Fibroblast of mammary gland (primary cell): ENCODE measurements at regions not wholly inside any gene's neighbourhood (a gene's known extent, or its start where the extent isn't known, plus 50 kb on each side); places are given as distances from the start of the nearest gene placed in this dataset.

Experiments
- DNase-seq: peaks from one replicate; pipeline ENCODE4 v3.0.0-alpha.2; 2010; ENCODE audit warnings: low read depth
- H3K4me3 ChIP-seq: 2 replicates; pipeline ENCODE4 v1.5.1; 2011; ENCODE audit warnings: low read depth, mild to moderate bottlenecking, low read length, moderate library complexity; ENCODE audit not compliant: control insufficient read depth
- TF ChIP-seq, protein P1 (sequence below): conservative IDR thresholded peaks from 2 replicates; pipeline ENCODE4 v1.5.1; 2011; ENCODE audit warnings: low read depth, low read length, inconsistent platforms; ENCODE audit not compliant: control insufficient read depth, insufficient read depth

DNA sequence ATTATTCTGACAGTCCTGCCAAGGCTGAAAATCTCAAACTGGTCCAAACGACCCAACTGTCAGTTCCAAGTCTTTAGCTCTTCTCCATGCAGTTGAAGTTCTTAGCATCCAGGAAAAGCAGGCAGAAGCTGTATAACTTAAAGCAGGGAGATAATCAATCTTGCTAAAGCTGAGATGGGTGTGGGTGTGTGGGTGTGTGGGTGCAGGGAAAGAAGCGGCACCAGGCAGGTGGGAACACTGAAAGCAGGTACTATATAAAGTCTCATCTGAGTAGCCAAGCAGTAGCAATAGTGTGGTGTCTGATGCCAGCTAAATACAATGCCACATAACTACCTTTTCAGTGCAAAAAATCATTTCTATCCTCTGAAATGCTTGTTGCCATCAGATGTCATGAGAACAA, 69.7 kb upstream of the EGFL6 start:
- no peak for DNase-seq
- TF ChIP-seq, protein P1, sequence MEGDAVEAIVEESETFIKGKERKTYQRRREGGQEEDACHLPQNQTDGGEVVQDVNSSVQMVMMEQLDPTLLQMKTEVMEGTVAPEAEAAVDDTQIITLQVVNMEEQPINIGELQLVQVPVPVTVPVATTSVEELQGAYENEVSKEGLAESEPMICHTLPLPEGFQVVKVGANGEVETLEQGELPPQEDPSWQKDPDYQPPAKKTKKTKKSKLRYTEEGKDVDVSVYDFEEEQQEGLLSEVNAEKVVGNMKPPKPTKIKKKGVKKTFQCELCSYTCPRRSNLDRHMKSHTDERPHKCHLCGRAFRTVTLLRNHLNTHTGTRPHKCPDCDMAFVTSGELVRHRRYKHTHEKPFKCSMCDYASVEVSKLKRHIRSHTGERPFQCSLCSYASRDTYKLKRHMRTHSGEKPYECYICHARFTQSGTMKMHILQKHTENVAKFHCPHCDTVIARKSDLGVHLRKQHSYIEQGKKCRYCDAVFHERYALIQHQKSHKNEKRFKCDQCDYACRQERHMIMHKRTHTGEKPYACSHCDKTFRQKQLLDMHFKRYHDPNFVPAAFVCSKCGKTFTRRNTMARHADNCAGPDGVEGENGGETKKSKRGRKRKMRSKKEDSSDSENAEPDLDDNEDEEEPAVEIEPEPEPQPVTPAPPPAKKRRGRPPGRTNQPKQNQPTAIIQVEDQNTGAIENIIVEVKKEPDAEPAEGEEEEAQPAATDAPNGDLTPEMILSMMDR, result no peak
- H3K4me3 ChIP-seq, result no peak overlapping the region

DNA sequence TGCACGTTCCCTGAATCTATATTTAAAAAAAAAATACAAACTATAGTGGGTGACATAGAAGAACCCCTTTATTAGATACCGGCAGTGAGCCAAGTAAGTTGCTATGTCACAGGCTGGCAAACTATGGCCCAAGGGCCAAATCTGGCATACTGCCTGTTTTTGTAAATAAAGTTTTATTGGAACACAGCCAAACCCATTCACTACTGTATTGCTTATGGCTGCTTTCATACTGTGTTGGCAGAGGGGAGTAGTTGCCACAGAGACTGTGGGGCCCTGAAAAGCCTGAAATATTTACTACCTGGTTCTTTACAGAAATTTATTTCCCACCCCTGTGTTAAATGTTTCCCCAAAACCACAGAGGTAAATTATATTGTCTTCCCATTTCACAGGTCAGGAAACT, 71.2 kb upstream of the EGFL6 start:
- H3K4me3 ChIP-seq, result no peak overlapping the region
- no peak for DNase-seq
- TF ChIP-seq, protein P1, result no peak

DNA sequence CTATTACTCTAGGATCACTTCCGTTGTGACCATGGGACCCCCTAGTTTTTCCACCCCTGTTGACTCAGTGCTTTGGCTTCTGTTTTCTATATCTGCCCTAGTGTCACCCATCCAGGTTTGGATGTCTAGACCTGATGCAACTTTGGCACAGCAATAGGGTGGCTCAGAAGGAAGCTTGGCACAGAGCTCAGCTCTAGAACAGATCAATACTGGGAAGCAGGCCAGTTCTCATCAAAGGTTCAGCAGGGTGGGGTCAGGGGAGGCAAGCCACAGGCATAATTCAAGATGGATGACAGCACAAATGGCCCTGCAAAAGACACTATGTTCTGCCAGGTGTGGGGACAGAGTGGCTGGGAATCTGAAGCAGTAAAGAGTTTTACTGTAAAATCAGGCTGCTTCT, 74.2 kb upstream of the EGFL6 start:
- no peak overlapping the region for H3K4me3 ChIP-seq
- peak; percentile 26 for DNase-seq
- TF ChIP-seq, protein P1, result no peak

DNA sequence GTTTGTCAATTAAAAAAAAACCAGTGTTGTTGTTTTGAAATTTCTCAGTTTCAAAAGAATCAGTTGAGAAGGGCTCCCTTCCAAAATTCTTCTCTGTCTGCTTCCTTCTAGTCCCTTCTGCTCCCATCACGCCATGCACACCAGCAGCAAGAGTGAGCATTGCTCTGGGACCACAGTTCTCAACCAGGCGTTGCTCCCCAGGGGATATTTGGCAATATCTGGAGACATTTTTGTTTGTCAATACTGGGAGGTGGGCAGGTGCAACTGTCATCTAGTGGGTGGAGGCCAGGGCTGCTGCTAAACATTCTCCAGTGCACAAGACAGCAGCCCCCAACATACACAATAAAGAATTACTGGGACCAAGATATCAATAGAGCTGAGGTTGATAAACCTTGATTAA, 74.8 kb upstream of the EGFL6 start:
- TF ChIP-seq, protein P1, result no peak
- DNase-seq, result no peak
- H3K4me3 ChIP-seq, result no peak overlapping the region

DNA sequence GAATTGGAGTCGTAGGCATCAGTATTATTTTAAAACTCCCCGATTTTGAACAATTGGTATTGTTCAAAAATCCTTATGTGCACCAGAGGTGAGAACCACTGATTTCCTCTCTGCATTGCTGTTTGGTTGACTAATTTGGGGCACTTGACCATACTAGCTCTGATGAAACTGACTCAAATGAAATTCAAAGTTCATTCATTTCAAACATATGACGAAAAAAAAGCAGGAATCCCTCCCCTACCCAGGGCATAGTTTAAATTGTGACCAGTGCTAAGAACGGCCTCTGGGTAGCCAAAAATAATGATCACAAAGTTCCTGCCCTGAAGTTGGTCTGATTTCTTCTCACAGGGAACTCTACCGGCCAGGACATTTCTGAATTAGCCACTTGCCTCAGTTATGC, 75.7 kb upstream of the EGFL6 start:
- no peak for DNase-seq

DNA sequence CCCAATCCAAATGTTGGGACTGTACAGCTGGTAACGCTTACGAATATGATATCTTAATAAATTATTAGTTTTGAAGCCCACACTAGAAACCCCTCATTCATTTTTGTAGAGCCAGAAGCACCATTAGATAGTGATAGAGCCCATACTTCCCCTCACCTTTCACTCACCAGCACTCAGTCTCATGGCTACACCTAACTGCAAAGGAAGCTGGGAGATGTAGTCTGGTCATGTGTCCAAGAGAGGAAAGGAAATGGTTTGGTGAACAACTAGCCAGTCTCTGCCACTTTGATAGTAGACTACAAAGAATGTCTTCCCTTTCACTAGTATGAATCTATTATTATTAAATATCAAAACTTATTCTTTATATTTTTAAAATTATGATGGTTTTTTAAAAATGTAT, 77.1 kb upstream of the EGFL6 start:
- TF ChIP-seq, protein P1, result no peak
- H3K4me3 ChIP-seq, result no peak overlapping the region
- no peak for DNase-seq

More for the DNA sequence above, 75.7 kb upstream of the EGFL6 start:
- TF ChIP-seq, protein P1, result no peak
- no peak overlapping the region for H3K4me3 ChIP-seq

DNA sequence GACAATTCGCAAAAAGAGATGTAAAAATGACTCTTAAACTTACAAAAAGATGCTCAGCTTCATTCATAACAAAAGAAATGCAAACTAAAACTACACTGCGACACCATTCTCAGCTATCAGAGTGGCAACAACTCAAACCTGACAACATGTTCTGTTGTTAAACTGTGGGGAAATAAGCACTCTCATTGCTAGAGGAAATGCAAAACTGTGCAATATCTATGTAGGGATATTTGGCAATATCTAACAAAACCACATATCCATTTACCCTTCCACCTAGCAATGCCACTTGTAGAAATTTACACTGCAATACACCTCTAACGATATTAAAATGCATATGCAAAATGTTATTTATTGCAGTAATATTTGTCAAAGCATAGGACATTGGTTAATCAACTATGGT, 78.3 kb upstream of the EGFL6 start:
- H3K4me3 ChIP-seq, result no peak overlapping the region
- TF ChIP-seq, protein P1, result no peak
- DNase-seq, result no peak
